Activated CD4-positive, alpha-beta T cell treated with anti-CD3 and anti-CD28 coated beads, Interleukin-2, Interleukin-6, amounts not matched to agents 100 ng/mL and 50 ng/mL, durations not matched to agents 16 hours and 8 hours (primary cell): ENCODE measurements at regions not wholly inside any gene's neighbourhood (a gene's known extent, or its start where the extent isn't known, plus 50 kb on each side); places are given as distances from the start of the nearest gene placed in this dataset.
A peak's percentile ranks its signal among the peaks of the same experiment; 100 is the strongest.

ENCODE experiments used
- DNase-seq: peaks from one replicate; pipeline ENCODE4 v3.0.0-alpha.2; 2020

GRCh38 chr4:176383273-176384077 is 63.7 kb downstream of the SPCS3 start:
- DNase-seq, result no peak

DNA sequence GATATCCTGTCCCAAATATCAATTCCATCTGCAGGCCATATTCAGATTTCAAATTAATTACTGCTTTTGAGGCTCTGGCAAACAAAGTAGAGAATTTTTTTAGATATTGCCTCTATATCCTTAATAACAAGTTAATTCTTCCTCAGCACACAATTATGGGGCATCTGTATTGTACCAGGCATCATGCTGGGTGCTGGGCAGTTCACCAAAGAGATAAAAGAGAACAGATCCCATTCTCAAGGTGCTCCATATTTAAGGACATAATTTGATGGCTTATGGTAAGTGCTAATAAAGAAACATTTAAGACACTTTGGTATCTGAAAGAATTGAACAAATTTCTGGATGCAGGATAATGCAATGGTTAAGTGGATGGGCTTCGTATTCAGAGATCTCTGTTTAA is 65.8 kb downstream of the SPCS3 start:
- DNase-seq, result no peak

GRCh38 chr4:176387571-176387970 is 67.8 kb downstream of the SPCS3 start:
- DNase-seq, result no peak

DNA sequence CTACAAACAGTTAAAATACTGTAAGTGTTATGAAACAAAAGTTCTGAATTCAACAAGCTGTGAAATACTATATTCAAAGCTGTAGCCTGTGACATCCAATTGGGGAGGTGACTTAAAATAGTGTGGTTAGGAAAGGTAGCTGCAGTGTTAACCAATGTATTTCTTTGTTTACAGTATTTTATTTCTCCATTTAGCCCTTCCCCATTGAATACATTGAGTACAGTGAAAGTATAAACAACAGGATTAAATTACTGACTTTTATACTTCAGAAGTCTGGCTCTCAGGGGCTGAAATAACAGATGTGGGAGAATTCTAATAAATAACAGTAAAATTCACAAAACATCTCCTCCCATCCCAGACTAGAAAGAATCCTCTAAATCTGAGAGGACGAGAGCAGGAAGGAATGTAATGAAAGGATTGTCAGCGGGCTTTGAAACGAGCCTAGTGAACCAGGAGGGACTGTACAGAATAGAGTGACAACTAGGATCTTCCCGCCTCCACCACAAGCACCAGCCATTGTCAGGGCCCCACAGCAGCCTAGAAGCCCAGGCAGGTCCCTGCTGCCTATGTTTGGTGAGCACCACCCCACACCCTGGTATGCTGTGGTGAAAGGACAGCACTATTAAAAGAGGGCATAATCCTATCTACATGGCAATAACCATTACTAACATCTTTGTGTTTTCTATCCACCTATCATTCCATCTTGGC is 73.7 kb downstream of the SPCS3 start:
- no peak for DNase-seq

DNA sequence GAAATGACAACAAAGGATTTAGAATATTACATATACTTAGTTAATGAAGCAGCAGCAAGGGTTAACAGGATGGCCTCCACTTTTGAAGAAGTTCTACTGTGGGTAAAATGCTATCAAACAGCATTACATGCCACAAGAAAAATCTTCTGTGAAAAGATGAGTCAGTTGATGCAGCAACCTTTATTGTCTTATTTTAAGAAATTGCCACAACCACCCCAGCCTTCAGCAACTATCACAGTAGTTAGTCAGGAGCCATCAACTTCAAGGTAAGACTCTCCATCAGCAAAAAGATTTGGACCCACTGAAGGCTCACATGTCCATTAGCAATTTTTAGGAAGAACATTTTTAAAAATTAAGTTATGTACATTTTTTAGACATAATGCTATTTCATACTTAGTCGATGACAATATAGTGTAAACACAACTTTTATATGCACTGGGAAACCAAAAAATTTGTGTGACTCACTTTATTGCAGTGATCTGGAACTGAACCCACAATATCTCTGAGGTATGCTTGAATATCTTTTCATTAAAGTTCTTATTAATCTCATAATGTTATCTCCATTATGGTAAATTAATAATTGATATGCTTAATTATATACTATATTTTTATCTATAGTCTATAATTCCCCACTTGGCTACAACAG is 81.2 kb downstream of the SPCS3 start:
- DNase-seq, result no peak

GRCh38 chr4:176404621-176405020 is 84.9 kb downstream of the SPCS3 start:
- no peak for DNase-seq

- no peak for DNase-seq
Measured at GRCh38 chr4:176406297-176406696, 86.5 kb downstream of the SPCS3 start.

DNA sequence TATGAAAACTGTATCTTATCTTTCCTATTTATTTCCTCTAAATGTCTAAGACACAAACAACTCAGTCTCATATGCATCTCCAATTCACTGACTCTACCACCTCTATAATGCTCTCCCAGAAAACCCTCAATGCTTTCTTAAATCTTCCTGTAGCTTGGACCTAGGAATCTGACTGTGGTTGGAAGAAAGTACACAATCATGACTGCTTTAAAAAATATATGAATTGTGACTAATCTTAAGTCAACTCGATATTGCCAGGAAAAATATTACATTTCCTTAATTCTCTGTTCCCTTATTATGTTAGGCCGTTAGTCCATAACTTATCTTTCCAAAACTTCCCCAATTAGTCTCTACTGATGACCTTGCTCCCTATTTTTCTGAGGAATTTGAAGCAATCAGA is 87.0 kb downstream of the SPCS3 start:
- DNase-seq, result no peak

DNA sequence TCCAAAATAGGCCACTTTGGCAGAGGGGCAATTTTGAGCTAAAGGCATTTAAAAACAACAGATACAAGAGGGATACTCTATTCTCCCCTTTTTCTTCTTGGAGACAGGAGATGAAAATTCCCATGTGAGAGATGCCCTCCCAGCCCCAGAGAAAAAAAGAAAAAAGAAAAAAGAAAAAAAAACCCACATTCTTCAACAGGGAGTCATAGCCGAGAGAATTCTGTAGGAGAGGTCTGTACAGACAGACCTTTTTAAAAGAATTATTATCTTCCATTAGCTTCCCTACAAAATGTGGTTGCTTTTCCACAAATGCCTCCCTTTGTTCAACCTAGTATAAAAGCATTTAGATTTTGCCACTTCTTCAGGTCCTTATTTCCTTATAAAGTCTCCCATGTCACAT is 89.9 kb downstream of the SPCS3 start:
- no peak for DNase-seq

DNA sequence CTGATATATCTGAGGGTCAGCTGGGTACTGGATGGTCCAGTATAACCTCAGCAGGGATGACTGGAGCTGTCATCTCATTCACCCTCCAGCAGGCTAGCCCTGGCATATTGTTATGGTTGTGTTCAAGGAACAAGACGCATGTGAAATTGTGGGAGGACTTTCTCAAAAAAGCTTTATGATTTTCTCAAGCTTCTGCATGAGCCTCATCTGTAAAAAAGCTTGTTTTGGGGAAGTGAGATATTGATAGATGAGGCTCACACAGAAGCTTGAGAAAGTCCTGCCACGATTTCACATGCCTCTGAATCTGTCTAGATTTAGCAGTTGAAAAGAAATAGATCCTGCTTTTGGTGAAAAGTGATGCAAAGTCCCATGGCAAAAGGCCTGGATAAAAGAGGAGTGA is 93.4 kb downstream of the SPCS3 start:
- no peak for DNase-seq

DNA sequence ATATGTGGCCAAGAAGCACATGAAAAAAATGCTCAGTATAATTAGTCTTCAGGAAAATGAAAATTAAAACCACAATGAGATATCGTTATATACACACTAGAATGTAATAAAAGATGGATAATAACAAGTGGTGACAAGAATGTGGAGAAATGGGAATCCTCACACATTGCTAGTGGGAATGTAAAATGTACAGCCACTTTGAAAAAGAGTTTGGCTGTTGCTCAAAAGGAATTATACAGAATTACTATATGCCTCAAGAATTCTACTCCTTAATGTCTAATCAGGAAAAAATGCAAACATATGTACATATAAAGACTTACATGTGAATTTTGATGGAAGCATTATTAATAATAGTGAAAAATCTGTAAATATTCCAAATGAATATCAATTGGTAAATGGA is 102.2 kb downstream of the SPCS3 start:
- no peak for DNase-seq

- DNase-seq, result no peak
Measured at GRCh38 chr4:176422511-176422910, 102.7 kb downstream of the SPCS3 start.

GRCh38 chr4:176425035-176425434 is 105.3 kb downstream of the SPCS3 start:
- DNase-seq, result no peak

DNA sequence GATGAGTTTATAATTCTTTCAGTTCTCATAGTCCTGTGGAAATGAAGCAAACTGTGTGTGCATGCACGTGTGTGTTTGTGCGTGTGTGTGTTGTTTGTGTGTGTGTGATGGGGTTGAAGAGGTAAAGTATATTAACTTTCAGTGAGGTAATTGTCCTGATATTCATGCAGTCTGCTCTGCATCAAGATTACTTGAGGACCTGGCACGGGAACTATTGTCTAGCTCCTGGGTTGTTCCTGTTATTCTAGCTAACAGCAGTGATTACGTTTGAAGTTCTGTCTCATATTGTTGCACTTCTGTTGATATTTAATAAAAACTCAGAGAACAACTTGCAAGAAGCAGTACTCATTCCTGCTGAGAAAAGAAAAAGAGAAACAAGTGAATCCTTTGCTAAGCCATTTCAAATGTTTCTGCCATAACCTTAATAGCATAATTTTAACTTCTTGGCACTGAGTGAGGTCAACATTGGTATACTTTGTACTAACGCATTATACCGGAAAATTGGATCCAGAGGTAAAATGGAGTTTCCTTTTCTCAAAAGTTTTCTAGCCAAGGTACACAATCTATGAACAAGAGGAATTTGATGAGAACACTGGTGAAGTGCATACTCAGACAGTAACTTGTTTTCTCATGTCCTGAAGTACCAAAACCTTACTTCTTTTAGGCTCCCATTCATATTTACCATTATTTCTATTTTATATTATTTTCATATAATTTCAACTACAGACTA is 113.2 kb downstream of the SPCS3 start:
- DNase-seq, result no peak

DNA sequence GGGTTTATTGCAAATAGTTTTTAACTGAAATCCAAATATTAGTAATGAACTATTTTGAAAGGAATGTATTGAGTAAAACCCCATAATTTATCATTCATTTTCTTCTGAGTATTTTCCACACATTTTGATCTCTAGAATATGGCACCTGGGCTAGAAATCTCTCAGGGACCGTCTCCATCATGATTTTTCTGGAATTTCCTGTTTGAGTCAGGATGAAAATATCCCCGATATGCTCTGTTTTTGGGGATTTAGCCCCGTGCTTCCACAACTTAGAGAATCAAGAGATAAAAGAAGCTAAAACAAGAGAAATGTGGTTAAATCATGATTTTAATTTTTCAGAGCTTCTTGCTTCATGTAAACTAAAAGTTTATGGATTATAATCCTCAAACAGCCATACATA is 114.2 kb downstream of the SPCS3 start:
- DNase-seq, result no peak

DNA sequence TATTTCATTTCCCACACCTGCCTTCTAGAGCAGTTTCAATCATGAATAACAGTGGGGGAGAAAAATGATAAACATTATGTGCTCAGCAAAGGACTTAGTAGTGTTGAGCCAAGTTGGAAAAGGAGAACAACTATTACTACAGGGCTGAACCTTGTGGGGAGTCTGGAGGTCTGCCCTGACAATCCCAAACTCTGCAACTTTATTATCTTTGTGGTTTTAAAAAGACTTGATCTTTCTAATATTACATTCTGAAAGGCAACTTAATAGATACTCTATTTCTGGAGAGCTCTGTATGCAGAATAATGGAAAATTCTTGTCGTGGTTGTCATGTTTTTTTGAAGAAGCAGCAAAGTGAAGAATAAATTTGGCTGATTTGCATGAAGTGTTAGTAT is 116.1 kb downstream of the SPCS3 start:
- no peak for DNase-seq

DNA sequence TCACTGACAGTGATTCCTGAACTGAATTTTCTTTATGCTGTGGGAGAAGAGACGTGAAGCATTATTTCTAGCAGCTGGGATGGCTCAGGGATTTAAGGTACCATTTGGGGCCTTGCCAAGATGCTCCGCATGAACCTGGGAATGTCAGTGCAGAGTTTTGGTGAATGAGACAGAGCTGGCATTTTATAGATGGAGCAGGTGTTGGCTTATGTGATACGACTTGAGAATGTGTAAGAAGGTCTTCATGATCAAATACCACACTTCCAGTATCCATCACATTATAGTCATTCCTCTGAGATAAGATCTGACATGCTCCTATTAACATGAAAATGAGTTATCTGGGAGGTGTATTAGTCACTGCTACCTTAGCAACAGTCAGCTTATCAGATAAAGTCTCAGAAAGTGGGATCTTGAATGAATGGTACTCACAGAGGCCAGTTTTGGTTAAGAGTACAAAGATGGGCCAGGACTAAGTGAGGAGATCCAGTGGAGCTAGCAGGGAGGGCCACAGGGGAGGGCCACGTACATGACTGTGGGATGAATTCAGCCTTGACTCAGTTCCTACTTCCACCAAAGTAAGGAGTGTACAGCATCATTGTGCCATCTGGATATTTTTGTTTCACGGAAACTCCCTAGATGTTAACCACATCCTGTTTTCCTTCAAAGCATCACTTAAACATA is 116.7 kb downstream of the SPCS3 start:
- DNase-seq, result peak; percentile 0

- DNase-seq, result no peak
Measured at GRCh38 chr4:176437756-176438155, 118.0 kb downstream of the SPCS3 start.

DNA sequence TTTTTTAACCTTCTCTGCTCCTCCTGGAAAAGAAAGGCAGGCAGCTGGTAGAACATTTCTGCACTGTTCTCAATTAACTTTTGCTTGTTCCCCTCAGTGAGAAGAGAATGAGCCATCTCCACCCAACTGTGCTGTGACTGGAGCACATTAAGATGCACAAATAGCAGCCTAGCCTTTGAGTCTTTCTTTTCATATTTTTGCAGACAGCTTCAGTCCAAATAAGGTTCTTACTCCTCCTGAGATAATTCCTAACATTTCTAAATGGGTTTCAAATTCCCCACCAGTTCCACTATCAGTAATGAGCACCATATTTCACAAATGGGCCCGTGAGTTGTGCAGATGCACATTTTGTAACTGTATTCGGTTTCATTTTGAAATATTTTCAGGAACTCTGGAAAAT is 118.6 kb downstream of the SPCS3 start:
- no peak for DNase-seq

- DNase-seq, result no peak
Measured at GRCh38 chr4:176439611-176440010, 119.8 kb downstream of the SPCS3 start.

DNA sequence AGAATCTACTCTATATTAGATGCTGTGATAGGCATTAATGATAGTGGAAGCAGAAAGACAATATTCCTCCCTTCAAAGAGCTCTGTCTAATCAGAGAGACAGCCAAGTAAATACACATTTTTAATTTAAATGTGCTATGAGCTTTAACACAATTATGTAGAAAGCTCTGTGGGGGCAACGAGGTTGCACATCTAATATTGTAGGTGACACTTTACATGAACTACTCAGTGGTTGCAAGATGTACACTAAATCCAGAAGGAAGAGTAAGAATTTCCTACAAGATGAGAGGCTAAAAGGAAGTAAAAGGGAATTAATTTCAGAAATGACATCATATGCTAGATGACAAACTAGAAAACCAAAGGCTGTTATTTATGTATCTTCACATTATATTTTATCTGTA is 120.9 kb downstream of the SPCS3 start:
- DNase-seq, result no peak

GRCh38 chr4:176441594-176441993 is 121.8 kb downstream of the SPCS3 start:
- no peak for DNase-seq

GRCh38 chr4:176443117-176443516 is 123.4 kb downstream of the SPCS3 start:
- DNase-seq, result no peak
